ENCODE measurements at regions not wholly inside any gene's neighbourhood (a gene's known extent, or its start where the extent isn't known, plus 50 kb on each side); places are given as distances from the start of the nearest gene placed in this dataset.

DNA sequence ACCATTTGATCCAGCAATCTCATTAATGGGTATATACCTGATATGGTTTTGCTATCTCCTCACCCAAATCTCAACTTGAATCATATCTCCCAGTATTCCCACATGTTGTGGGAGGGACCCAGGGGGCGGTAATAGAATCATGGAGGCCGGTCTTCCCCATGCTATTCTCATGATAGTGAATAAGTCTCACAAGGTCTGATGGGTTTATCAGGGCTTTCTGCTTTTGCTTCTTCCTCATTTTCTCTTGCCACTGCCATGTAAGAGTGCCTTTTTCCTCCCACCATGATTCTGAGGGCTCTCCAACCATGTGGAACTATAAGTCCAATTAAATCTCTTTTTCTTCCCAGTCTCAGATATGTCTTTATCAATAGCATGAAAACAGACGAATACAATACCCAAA, 74.5 kb upstream of the APC start:
- Histone ChIP-seq H3K27ac (ENCODE audit: low read length) (no peak overlapping the region), H3K9me3 (ENCODE audit: control insufficient read depth, low read length) (no peaks in the 10 kb centered on the region), H3K27me3 (ENCODE audit: control insufficient read depth, insufficient read depth) (no peaks in the 10 kb centered on the region), H3K4me1 (ENCODE audit: control insufficient read depth, insufficient read depth, low read length) (no peaks in the 10 kb centered on the region), H3K4me3 (ENCODE audit: low read length) (no peak overlapping the region)
- DNase-seq (no peak), ATAC-seq (no peak)
- WGBS = 77% methylated on average over 3 of the region's 3 CpGs
- intact Hi-C loops (cut with DNase I) = no loop called here

- H3K4me3 ChIP-seq (ENCODE audit: low read length) = no peak overlapping the region
- no peak overlapping the region for H3K27ac ChIP-seq (ENCODE audit: low read length)
- no peaks in the 10 kb centered on the region for H3K4me1 ChIP-seq (ENCODE audit: control insufficient read depth, insufficient read depth, low read length)
- no peak for ATAC-seq
- no peaks in the 10 kb centered on the region for H3K27me3 ChIP-seq (ENCODE audit: control insufficient read depth, insufficient read depth)
- no peak for DNase-seq
- H3K9me3 ChIP-seq (ENCODE audit: control insufficient read depth, low read length) = no peaks in the 10 kb centered on the region
- WGBS = 96% methylated on average over 4 of the region's 4 CpGs
- intact Hi-C loops (cut with DNase I) = no loop called here
Observed at GRCh38 chr5:112668016-112668415, 69.7 kb upstream of the APC start.

DNA sequence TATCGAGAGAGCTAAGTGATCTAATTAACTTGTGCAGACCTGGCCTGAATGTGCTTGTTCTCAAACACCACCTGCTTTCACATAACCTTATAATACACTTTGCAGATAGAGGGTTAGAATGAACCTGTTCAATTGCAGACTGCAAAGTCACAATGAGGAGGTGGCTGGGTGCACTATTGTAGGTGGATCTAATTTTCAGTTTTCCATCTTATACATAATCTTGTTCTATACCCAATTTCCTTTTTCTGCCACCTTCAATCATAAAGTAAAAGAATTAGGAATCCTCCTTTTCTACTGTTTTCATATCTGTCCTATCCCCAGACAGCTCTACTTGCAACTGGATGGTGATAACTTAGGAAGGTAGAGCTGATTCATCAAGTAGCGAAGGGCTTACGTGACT, 68.8 kb upstream of the APC start:
- Histone ChIP-seq H3K27ac (ENCODE audit: low read length) (no peak overlapping the region), H3K27me3 (ENCODE audit: control insufficient read depth, insufficient read depth) (no peaks in the 10 kb centered on the region), H3K4me3 (ENCODE audit: low read length) (no peak overlapping the region), H3K9me3 (ENCODE audit: control insufficient read depth, low read length) (no peaks in the 10 kb centered on the region), H3K4me1 (ENCODE audit: control insufficient read depth, insufficient read depth, low read length) (no peaks in the 10 kb centered on the region)
- intact Hi-C loops (cut with DNase I) = no loop called here
- DNase-seq (no peak), ATAC-seq (no peak)
- 95% methylated on average over 3 of the region's 3 CpGs for WGBS

DNA sequence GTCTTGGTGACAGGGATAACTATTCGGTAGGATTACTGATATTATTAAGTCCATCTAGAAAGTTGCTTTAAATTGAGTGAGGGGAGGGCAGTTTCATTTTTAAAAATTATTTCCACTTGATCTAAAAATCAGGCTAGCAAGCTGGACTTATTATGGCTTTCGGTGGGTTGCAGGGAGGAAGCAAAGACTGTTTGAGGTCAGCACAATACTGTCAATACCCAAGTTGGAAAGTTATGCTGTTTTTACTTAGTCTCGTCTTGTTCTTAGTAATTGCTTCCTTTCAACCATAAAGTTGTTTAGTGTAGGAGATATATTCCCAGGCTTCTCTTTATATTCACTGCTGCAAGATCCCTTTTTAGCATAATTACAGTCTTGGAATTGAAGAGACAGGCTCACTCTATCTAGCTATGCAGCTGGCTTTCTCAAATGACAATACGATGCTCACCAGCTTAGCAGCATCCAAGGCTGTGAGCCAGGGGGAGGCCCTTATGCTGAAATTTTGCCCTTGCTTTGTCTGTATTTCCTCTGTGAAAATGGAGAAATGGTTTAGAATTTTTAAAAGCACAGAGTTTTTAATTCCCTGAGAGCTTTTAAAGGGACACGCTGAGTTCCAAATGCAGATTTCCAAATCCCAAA, 68.2 kb upstream of the APC start:
- intact Hi-C loops (cut with DNase I) = no loop called here
- no peaks in the 10 kb centered on the region for H3K27me3 ChIP-seq (ENCODE audit: control insufficient read depth, insufficient read depth)
- H3K9me3 ChIP-seq (ENCODE audit: control insufficient read depth, low read length) = no peaks in the 10 kb centered on the region
- H3K27ac ChIP-seq (ENCODE audit: low read length) = no peak overlapping the region
- no peak for ATAC-seq
- no peak overlapping the region for H3K4me3 ChIP-seq (ENCODE audit: low read length)
- H3K4me1 ChIP-seq (ENCODE audit: control insufficient read depth, insufficient read depth, low read length) = no peaks in the 10 kb centered on the region
- DNase-seq = no peak
- 64% methylated on average over 5 of the region's 5 CpGs for WGBS

DNA sequence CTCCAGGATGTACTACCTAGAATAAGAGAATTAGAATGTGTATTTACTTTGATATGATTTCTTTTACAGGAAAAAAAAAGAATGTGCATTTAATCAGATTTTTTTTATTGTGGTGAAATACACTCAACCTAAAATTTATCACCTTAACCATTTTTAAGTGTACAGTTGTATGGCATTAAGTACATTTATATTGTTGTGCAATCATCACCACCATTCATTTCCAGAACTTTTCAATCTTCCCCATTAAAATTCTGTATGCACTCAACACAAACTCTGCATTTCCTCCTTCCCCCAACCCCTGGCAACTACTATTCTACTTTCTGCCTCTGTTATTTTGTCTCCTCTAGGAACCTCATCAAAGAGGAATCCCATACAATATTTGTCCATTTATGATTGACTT, 66.0 kb upstream of the APC start:
- intact Hi-C loops (cut with DNase I) = no loop called here
- Histone ChIP-seq H3K4me3 (ENCODE audit: low read length) (no peak overlapping the region), H3K27me3 (ENCODE audit: control insufficient read depth, insufficient read depth) (no peaks in the 10 kb centered on the region), H3K9me3 (ENCODE audit: control insufficient read depth, low read length) (no peaks in the 10 kb centered on the region), H3K27ac (ENCODE audit: low read length) (no peak overlapping the region), H3K4me1 (ENCODE audit: control insufficient read depth, insufficient read depth, low read length) (no peaks in the 10 kb centered on the region)
- DNase-seq (no peak), ATAC-seq (no peak)

GRCh38 chr5:112681481-112681908, 56.2 kb upstream of the APC start:
- WGBS = 63% methylated on average over 1 of the region's 1 CpG
- no peak for DNase-seq
- Histone ChIP-seq H3K27ac (ENCODE audit: low read length) (no peak overlapping the region), H3K4me3 (ENCODE audit: low read length) (no peak overlapping the region), H3K27me3 (ENCODE audit: control insufficient read depth, insufficient read depth) (no peaks in the 10 kb centered on the region), H3K4me1 (ENCODE audit: control insufficient read depth, insufficient read depth, low read length) (peaks cover 4% of the 10 kb centered on the region), H3K9me3 (ENCODE audit: control insufficient read depth, low read length) (no peaks in the 10 kb centered on the region)
- no peak for ATAC-seq
- intact Hi-C loops (cut with DNase I) = no loop called here

GRCh38 chr5:112682621-112683061, 55.0 kb upstream of the APC start:
- DNase-seq (no peak), ATAC-seq (no peak)
- Histone ChIP-seq H3K27ac (ENCODE audit: low read length) (no peak overlapping the region), H3K4me1 (ENCODE audit: control insufficient read depth, insufficient read depth, low read length) (peaks cover 4% of the 10 kb centered on the region), H3K4me3 (ENCODE audit: low read length) (no peak overlapping the region), H3K9me3 (ENCODE audit: control insufficient read depth, low read length) (no peaks in the 10 kb centered on the region), H3K27me3 (ENCODE audit: control insufficient read depth, insufficient read depth) (no peaks in the 10 kb centered on the region)
- 95% methylated on average over 3 of the region's 3 CpGs for WGBS
- intact Hi-C loops (cut with DNase I) = no loop called here

- H3K4me3 ChIP-seq (ENCODE audit: low read length) = no peak overlapping the region
- DNase-seq = no peak
- intact Hi-C loops (cut with DNase I) = no loop called here
- H3K27me3 ChIP-seq (ENCODE audit: control insufficient read depth, insufficient read depth) = no peaks in the 10 kb centered on the region
- 34% methylated on average over 1 of the region's 1 CpG for WGBS
- H3K27ac ChIP-seq (ENCODE audit: low read length) = peak overlapping the region; percentile 82
- no peak for ATAC-seq
- H3K4me1 ChIP-seq (ENCODE audit: control insufficient read depth, insufficient read depth, low read length) = peaks cover 4% of the 10 kb centered on the region
- H3K9me3 ChIP-seq (ENCODE audit: control insufficient read depth, low read length) = no peaks in the 10 kb centered on the region
Observed at GRCh38 chr5:112684121-112684520, 53.6 kb upstream of the APC start.

GRCh38 chr5:112684737-112685136, 52.9 kb upstream of the APC start:
- H3K4me1 ChIP-seq (ENCODE audit: control insufficient read depth, insufficient read depth, low read length) = peaks cover 4% of the 10 kb centered on the region
- H3K27ac ChIP-seq (ENCODE audit: low read length) = peak overlapping the region; percentile 69
- intact Hi-C loops (cut with DNase I) = no loop called here
- no peaks in the 10 kb centered on the region for H3K9me3 ChIP-seq (ENCODE audit: control insufficient read depth, low read length)
- H3K27me3 ChIP-seq (ENCODE audit: control insufficient read depth, insufficient read depth) = no peaks in the 10 kb centered on the region
- DNase-seq (peak in 1 of 3 donors; percentile 53), ATAC-seq (peak; percentile 87 to 88)
- WGBS = 44% methylated on average over 4 of the region's 4 CpGs
- no peak overlapping the region for H3K4me3 ChIP-seq (ENCODE audit: low read length)

DNA sequence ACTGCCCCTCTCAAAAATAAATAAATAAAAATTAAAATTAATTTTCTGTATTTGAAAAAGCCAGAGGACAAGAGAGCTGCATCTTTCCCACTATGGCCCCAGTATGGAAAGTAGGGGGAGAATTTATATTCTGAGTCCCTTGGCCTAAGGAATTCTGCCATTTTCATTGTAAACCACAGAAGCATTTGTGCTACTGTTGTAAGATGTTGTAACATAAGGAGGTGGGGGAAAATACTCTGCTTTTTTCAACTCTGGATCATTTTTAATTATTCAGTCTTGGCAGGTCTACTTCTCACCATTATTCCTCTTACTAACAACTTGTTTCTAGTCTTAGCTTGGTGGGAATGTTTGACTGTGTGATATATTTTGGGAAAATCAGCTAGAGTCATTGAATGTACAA, 52.3 kb upstream of the APC start:
- Histone ChIP-seq H3K4me1 (ENCODE audit: control insufficient read depth, insufficient read depth, low read length) (peaks cover 4% of the 10 kb centered on the region), H3K27me3 (ENCODE audit: control insufficient read depth, insufficient read depth) (no peaks in the 10 kb centered on the region), H3K27ac (ENCODE audit: low read length) (no peak overlapping the region), H3K4me3 (ENCODE audit: low read length) (no peak overlapping the region), H3K9me3 (ENCODE audit: control insufficient read depth, low read length) (no peaks in the 10 kb centered on the region)
- ATAC-seq (no peak), DNase-seq (no peak)
- intact Hi-C loops (cut with DNase I) = no loop called here

GRCh38 chr5:112685931-112686330, 51.8 kb upstream of the APC start:
- H3K9me3 ChIP-seq (ENCODE audit: control insufficient read depth, low read length) = no peaks in the 10 kb centered on the region
- WGBS = 31% methylated on average over 2 of the region's 2 CpGs
- H3K4me1 ChIP-seq (ENCODE audit: control insufficient read depth, insufficient read depth, low read length) = peaks cover 4% of the 10 kb centered on the region
- ATAC-seq = peak; percentile 62 to 83
- H3K4me3 ChIP-seq (ENCODE audit: low read length) = no peak overlapping the region
- no peak for DNase-seq
- H3K27ac ChIP-seq (ENCODE audit: low read length) = no peak overlapping the region
- intact Hi-C loops (cut with DNase I) = no loop called here
- no peaks in the 10 kb centered on the region for H3K27me3 ChIP-seq (ENCODE audit: control insufficient read depth, insufficient read depth)

- intact Hi-C loops (cut with DNase I) = no loop called here
- Histone ChIP-seq H3K4me1 (ENCODE audit: control insufficient read depth, insufficient read depth, low read length) (peaks cover 4% of the 10 kb centered on the region), H3K9me3 (ENCODE audit: control insufficient read depth, low read length) (no peaks in the 10 kb centered on the region), H3K27me3 (ENCODE audit: control insufficient read depth, insufficient read depth) (no peaks in the 10 kb centered on the region), H3K4me3 (ENCODE audit: low read length) (no peak overlapping the region), H3K27ac (ENCODE audit: low read length) (no peak overlapping the region)
- DNase-seq (no peak), ATAC-seq (no peak)
- 89% methylated on average over 2 of the region's 2 CpGs for WGBS
Observed at GRCh38 chr5:112686675-112687074, 51.0 kb upstream of the APC start.
